ENCODE measurements at regions not wholly inside any gene's neighbourhood (a gene's known extent, or its start where the extent isn't known, plus 50 kb on each side); places are given as distances from the start of the nearest gene placed in this dataset.

DNA sequence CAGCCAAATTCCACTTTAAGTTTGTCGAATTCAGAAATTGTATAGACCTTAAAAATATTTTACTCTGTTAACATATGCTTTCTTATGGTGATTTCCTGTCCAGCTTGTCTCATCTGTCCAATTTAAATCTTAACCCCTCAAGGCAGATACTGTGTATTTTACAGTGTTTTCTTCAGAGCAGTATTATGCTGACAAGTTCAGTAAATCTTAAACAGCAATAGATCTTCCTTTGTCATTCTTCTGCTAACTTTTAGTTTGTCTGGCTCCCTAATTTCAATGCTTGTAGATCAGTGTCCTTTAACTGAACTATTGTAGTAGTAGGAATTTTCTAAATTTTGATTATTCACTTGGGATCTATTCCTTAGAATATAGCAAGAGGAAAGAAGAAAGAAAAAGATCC lies 52.8 kb upstream of the MEIS1 start:
- WGBS, 2 donors = 73 to 84% methylated on average over 1 of the region's 1 CpG

GRCh38 chr2:66379473-66379872 lies 55.5 kb upstream of the MEIS1 start:
- ATAC-seq = no peak
- intact Hi-C loops (cut with DNase I) = no loop called here

More for the DNA sequence above, 52.8 kb upstream of the MEIS1 start:
- Histone ChIP-seq H3K9me3 (no peaks in the 10 kb centered on the region), H3K4me1 (no peaks in the 10 kb centered on the region), H3K4me3 (no peak overlapping the region), H3K27ac (no peak overlapping the region), H3K27me3 (no peaks in the 10 kb centered on the region), H3K36me3 (replicated peaks in 1 of 2; ENCODE audit: insufficient read depth in 1 of 2, low read depth in 2 of 2) (no peaks in the 10 kb centered on the region)
- no peak for DNase-seq
- intact Hi-C loops (cut with DNase I) = no loop called here
- ATAC-seq = no peak
- TF ChIP-seq POLR2A (IDR thresholded peaks at IDR 0.05) = no peak
- no peak for TF ChIP-seq CTCF (IDR thresholded peaks at IDR 0.05)

DNA sequence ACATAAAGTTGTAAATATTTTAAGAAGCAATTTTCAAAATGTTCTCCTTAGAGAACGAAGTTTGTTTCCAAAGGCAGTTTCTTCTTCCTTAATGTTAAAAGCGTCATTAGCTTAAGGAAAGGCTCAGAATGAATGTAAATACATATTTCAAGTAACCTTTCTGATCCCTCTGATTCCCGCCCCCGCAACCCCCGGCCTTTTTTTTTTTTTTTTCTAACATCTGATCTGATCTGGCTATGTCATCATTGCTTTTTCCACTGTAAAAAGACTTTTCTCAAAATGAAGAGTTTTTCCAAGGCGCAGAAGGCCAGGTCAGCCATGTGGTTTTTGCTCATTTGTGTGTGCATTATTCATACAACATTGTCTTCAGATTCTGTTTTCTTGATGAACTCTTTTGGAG lies 57.1 kb upstream of the MEIS1 start:
- Histone ChIP-seq H3K4me1 (no peaks in the 10 kb centered on the region), H3K27me3 (no peaks in the 10 kb centered on the region), H3K36me3 (replicated peaks in 1 of 2; ENCODE audit: insufficient read depth in 1 of 2, low read depth in 2 of 2) (no peaks in the 10 kb centered on the region), H3K27ac (no peak overlapping the region), H3K9me3 (no peaks in the 10 kb centered on the region), H3K4me3 (no peak overlapping the region)
- DNase-seq = no peak
- 79 to 85% methylated on average over 6 of the region's 6 CpGs for WGBS, 2 donors
- ATAC-seq = no peak
- intact Hi-C loops (cut with DNase I) = no loop called here
- TF ChIP-seq CTCF (IDR thresholded peaks at IDR 0.05) (no peak), POLR2A (IDR thresholded peaks at IDR 0.05) (no peak)

More at GRCh38 chr2:66379473-66379872, 55.5 kb upstream of the MEIS1 start:
- H3K27ac ChIP-seq = no peak overlapping the region
- no peaks in the 10 kb centered on the region for H3K36me3 ChIP-seq (replicated peaks in 1 of 2; ENCODE audit: insufficient read depth in 1 of 2, low read depth in 2 of 2)
- H3K4me3 ChIP-seq = no peak overlapping the region
- no peaks in the 10 kb centered on the region for H3K9me3 ChIP-seq
- no peaks in the 10 kb centered on the region for H3K4me1 ChIP-seq
- no peak for DNase-seq
- H3K27me3 ChIP-seq = no peaks in the 10 kb centered on the region
- TF ChIP-seq POLR2A (IDR thresholded peaks at IDR 0.05) (no peak), CTCF (IDR thresholded peaks at IDR 0.05) (no peak)

GRCh38 chr2:66370824-66371223 lies 64.1 kb upstream of the MEIS1 start:
- no peak for TF ChIP-seq CTCF (IDR thresholded peaks at IDR 0.05)
- no peak for TF ChIP-seq POLR2A (IDR thresholded peaks at IDR 0.05)
- Histone ChIP-seq H3K4me3 (no peak overlapping the region), H3K4me1 (no peaks in the 10 kb centered on the region), H3K27ac (no peak overlapping the region), H3K36me3 (replicated peaks in 1 of 2; ENCODE audit: insufficient read depth in 1 of 2, low read depth in 2 of 2) (no peaks in the 10 kb centered on the region), H3K9me3 (no peaks in the 10 kb centered on the region), H3K27me3 (no peaks in the 10 kb centered on the region)
- 84% methylated on average over 2 of the region's 2 CpGs for WGBS, 2 donors
- ATAC-seq (no peak), DNase-seq (no peak)
- intact Hi-C loops (cut with DNase I) = no loop called here

DNA sequence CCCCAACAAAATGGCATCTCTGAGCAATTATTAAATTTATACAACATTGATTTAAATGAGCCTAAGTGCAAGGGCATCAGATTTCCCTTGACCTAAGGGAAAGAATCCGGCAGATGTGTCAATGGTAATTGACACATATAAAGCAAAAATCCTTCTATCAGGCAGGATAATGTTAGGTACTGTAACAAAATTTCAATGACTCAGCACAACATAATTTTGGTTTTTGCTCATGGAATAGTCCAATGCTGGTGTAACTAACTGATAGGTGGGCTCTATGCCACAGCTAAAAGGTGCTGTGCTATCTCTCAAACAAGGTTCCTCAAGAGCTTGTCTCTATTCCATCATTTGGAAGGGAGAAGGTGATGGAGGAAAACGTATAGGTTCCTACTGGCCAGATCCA lies 68.3 kb upstream of the MEIS1 start:
- WGBS, 2 donors = 60 to 70% methylated on average over 2 of the region's 2 CpGs
- Histone ChIP-seq H3K27ac (no peak overlapping the region), H3K36me3 (replicated peaks in 1 of 2; ENCODE audit: insufficient read depth in 1 of 2, low read depth in 2 of 2) (no peaks in the 10 kb centered on the region), H3K4me1 (no peaks in the 10 kb centered on the region), H3K27me3 (no peaks in the 10 kb centered on the region), H3K9me3 (no peaks in the 10 kb centered on the region), H3K4me3 (no peak overlapping the region)
- ATAC-seq (no peak), DNase-seq (no peak)
- TF ChIP-seq POLR2A (IDR thresholded peaks at IDR 0.05) (no peak), CTCF (IDR thresholded peaks at IDR 0.05) (no peak)
- intact Hi-C loops (cut with DNase I) = no loop called here
